Retinal pigment epithelial cell (primary cell): ENCODE measurements at regions not wholly inside any gene's neighbourhood (a gene's known extent, or its start where the extent isn't known, plus 50 kb on each side); places are given as distances from the start of the nearest gene placed in this dataset.

Experiments used
- DNase-seq: peaks from one replicate; pipeline ENCODE4 v3.0.0-alpha.2; 2010; ENCODE audit warnings: low read depth
- H3K4me3 ChIP-seq: 2 replicates; pipeline ENCODE4 v1.5.1; 2011; ENCODE audit warnings: mild to moderate bottlenecking, low read length, control low read depth, moderate library complexity
- TF ChIP-seq, protein P1 (sequence below): conservative IDR thresholded peaks from 2 replicates; pipeline ENCODE4 v1.5.1; 2011; ENCODE audit warnings: low read depth, low read length, control low read depth, inconsistent platforms

DNA sequence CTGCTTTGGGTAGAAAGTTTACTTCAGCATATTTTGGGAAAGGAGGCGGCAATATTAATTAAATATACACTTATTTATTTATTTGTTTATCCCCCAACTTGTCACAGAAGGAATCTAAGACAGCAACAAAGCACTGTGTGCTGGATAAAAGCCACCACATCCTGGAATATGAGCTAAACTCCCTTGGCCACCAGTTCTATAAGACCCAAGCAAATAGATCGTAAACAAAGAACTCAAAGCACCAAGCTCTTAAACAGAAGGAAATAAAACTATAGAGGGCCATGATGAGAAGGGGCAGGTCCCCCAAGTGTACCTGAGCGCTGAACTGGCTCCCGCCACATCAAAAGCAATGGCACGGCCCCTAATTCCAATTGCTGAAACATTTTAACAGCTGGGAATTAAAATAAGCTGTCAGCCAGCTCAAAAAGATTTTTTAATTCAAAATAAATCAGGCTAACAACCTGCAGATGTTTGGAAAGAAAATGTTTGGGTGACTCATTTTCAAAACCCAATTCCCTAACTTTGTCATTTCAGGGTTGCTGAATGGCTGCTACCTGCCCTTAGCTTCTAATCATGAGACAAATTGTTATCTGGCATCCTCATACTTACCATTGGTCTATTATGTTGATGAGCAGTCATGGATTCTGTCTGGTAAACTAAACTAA is 127.1 kb downstream of the SLC30A10 start:
- TF ChIP-seq, protein P1, sequence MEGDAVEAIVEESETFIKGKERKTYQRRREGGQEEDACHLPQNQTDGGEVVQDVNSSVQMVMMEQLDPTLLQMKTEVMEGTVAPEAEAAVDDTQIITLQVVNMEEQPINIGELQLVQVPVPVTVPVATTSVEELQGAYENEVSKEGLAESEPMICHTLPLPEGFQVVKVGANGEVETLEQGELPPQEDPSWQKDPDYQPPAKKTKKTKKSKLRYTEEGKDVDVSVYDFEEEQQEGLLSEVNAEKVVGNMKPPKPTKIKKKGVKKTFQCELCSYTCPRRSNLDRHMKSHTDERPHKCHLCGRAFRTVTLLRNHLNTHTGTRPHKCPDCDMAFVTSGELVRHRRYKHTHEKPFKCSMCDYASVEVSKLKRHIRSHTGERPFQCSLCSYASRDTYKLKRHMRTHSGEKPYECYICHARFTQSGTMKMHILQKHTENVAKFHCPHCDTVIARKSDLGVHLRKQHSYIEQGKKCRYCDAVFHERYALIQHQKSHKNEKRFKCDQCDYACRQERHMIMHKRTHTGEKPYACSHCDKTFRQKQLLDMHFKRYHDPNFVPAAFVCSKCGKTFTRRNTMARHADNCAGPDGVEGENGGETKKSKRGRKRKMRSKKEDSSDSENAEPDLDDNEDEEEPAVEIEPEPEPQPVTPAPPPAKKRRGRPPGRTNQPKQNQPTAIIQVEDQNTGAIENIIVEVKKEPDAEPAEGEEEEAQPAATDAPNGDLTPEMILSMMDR = no peak
- H3K4me3 ChIP-seq = no peak overlapping the region

DNA sequence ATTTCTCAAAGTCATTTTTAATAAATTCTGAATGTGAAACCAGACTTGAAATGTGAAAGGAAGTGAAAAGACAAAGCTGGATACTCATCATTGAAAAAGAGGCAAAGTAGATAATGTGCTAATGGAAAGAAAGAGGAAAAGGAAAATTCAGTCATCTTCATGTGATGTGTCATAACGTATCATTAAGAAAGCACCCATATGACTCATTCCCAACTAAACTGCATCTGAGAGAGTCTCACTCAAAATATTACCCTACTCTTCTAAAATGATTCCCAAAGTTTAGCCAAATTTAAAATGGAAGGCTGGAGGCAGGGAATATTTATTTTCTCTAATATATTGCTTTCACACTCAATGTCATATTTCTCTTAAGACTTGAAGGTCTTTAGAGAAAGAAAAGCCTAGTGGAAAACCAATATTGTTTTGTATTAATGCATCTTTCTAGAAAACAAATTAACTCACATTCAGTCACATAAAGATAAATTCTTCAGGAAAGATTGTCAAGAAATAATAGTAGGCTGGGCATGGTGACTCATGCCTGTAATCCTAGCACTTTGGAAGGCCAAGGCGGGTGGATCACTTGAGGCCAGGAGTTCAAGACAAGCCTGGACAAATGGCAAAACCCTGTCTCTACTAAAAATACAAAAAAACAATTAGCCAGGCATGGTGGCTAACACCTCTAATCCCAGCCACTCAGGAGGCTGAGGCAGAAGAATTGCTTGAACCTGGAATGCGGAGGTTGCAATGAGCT is 129.9 kb downstream of the SLC30A10 start:
- TF ChIP-seq, protein P1 = no peak
- no peak for DNase-seq
- H3K4me3 ChIP-seq = no peak overlapping the region

More for the DNA sequence above, 127.1 kb downstream of the SLC30A10 start:
- DNase-seq = no peak

GRCh38 chr1:219797683-219798082 is 130.7 kb downstream of the SLC30A10 start:
- no peak overlapping the region for H3K4me3 ChIP-seq
- DNase-seq = no peak
- TF ChIP-seq, protein P1 = no peak

DNA sequence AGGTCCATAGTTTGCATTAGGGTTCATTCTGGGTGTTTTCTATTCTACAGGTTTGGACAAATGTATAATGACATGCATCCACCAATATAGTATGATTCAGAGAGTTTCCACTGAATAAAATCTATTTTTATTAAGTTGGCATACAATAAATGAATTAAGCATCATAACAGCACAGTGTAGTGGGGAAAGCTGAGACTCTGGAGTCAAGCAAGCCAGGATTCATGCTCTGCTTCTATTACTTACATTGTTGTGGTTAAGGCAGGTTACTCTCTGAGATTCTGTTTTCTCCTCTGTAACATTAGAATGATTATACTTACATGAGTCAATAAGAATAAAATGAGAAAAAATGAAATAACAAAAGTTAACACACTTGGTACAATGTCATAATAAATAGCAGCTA is 131.3 kb downstream of the SLC30A10 start:
- no peak overlapping the region for H3K4me3 ChIP-seq
- DNase-seq = no peak
- TF ChIP-seq, protein P1 = no peak

DNA sequence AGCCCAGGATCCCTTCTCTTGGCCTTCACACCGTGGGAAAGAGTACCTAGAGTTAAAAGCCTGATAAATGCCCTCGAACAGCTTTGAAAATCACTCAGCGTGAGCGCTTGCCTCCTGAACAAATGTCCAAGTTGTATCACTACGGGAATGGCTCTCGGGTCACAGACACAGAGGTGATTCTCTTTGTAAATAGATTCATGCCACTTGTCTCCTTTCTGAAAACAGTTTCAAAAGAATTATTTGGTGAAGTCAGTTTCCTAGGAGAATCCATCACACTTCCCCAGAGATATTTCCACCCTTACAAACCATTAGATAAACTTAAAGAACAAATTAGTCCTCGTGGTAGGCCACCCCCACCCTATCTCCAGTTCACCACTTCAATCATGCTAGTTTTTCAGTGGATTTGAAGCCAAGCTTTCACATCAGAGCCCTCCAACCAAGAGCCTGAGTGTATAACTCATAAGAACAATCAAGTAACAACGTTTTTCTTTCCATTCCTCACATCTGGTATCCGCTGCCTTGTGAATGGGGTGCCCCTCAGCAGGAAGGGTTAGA is 132.9 kb downstream of the SLC30A10 start:
- TF ChIP-seq, protein P1 = no peak
- DNase-seq = no peak
- H3K4me3 ChIP-seq = no peak overlapping the region

GRCh38 chr1:219794085-219794743 is 134.1 kb downstream of the SLC30A10 start:
- DNase-seq = no peak
- TF ChIP-seq, protein P1 = no peak
- no peak overlapping the region for H3K4me3 ChIP-seq
